Endothelial cell (in vitro differentiated cells): ENCODE measurements at regions not wholly inside any gene's neighbourhood (a gene's known extent, or its start where the extent isn't known, plus 50 kb on each side); places are given as distances from the start of the nearest gene placed in this dataset.

Experiments used
- DNase-seq: peaks from one replicate; pipeline ENCODE4 v3.0.0; 2021; ENCODE audit warnings: low spot score
- H3K27ac Mint-ChIP-seq: one replicate; pipeline ENCODE4 v1.8.0; 2021; ENCODE audit warnings: mixed read lengths, inconsistent platforms; ENCODE audit not compliant: unreplicated experiment
- H3K27me3 Mint-ChIP-seq: one replicate; pipeline ENCODE4 v1.8.0; 2021; ENCODE audit warnings: mild to moderate bottlenecking, moderate library complexity, mixed read lengths, inconsistent platforms; ENCODE audit not compliant: unreplicated experiment
- H3K36me3 Mint-ChIP-seq: one replicate; pipeline ENCODE4 v1.8.0; 2021; ENCODE audit warnings: mild to moderate bottlenecking, low read depth, mixed read lengths, inconsistent platforms; ENCODE audit not compliant: unreplicated experiment
- H3K4me1 Mint-ChIP-seq: one replicate; pipeline ENCODE4 v1.8.0; 2021; ENCODE audit warnings: mild to moderate bottlenecking, mixed read lengths, inconsistent platforms; ENCODE audit not compliant: unreplicated experiment
- H3K4me3 Mint-ChIP-seq: one replicate; pipeline ENCODE4 v1.8.0; 2021; ENCODE audit warnings: mild to moderate bottlenecking, mixed read lengths, inconsistent platforms; ENCODE audit not compliant: unreplicated experiment
- H3K9me3 Mint-ChIP-seq: one replicate; pipeline ENCODE4 v1.8.0; 2021; ENCODE audit warnings: mixed read lengths, inconsistent platforms; ENCODE audit not compliant: unreplicated experiment
- TF ChIP-seq, protein P1 (sequence below): fragments of 200-600 bp; sonication (generic); IDR thresholded peaks from one replicate; pipeline ENCODE4 v1.5.0; 2021; ENCODE audit warnings: antibody characterized with exemption; ENCODE audit not compliant: unreplicated experiment

DNA sequence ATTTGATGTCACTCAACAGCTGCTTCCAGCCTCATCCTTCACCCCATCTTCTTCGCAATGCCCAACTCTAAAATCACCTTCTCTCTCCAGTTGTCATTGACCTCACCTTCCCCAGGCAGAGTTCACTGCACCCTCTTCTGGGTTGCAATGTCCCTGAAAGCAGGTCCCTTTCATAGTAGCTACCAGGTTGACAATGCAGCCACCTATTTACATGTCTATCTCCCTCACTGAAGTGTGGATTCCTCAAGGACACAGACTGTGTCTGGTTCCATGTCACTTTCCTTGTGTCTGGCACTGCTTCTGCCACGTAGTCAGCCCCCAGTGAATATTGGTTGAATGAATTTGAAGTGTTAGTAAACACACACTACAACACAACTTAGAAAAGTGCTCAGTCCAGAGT is 445.5 kb upstream of the WWC1 start:
- TF ChIP-seq, protein P1, sequence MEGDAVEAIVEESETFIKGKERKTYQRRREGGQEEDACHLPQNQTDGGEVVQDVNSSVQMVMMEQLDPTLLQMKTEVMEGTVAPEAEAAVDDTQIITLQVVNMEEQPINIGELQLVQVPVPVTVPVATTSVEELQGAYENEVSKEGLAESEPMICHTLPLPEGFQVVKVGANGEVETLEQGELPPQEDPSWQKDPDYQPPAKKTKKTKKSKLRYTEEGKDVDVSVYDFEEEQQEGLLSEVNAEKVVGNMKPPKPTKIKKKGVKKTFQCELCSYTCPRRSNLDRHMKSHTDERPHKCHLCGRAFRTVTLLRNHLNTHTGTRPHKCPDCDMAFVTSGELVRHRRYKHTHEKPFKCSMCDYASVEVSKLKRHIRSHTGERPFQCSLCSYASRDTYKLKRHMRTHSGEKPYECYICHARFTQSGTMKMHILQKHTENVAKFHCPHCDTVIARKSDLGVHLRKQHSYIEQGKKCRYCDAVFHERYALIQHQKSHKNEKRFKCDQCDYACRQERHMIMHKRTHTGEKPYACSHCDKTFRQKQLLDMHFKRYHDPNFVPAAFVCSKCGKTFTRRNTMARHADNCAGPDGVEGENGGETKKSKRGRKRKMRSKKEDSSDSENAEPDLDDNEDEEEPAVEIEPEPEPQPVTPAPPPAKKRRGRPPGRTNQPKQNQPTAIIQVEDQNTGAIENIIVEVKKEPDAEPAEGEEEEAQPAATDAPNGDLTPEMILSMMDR = no peak

DNA sequence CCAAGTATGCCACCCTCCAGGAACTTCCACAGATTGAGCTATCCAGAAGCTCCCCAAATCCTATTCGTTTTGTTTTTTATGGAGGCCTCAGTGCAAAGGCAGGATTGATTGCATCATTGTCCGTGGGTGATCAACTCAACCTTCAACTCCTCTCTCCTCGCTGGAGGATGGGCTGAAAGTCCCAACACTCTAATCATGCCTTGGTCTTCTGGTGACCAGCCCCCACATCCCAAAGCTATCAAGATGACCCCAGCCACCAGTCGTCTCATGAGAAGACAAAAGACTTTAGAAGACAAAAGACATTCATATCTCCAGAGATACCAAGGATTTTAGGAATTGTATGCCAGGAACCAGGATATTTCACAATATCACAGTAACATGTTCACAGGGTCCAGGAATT is 441.6 kb upstream of the WWC1 start:
- no peak for DNase-seq
- H3K9me3 Mint-ChIP-seq = no peaks in the 10 kb centered on the region
- H3K27me3 Mint-ChIP-seq = no peaks in the 10 kb centered on the region
- H3K36me3 Mint-ChIP-seq = no peaks in the 10 kb centered on the region
- TF ChIP-seq, protein P1 = no peak
- H3K27ac Mint-ChIP-seq = no peak overlapping the region
- H3K4me1 Mint-ChIP-seq = peaks cover 3% of the 10 kb centered on the region
- no peak overlapping the region for H3K4me3 Mint-ChIP-seq

More for the DNA sequence above, 445.5 kb upstream of the WWC1 start:
- DNase-seq = no peak
- no peak overlapping the region for H3K27ac Mint-ChIP-seq
- H3K4me1 Mint-ChIP-seq = peaks cover 3% of the 10 kb centered on the region
- no peaks in the 10 kb centered on the region for H3K9me3 Mint-ChIP-seq
- H3K4me3 Mint-ChIP-seq = no peak overlapping the region
- H3K36me3 Mint-ChIP-seq = no peaks in the 10 kb centered on the region
- H3K27me3 Mint-ChIP-seq = no peaks in the 10 kb centered on the region

DNA sequence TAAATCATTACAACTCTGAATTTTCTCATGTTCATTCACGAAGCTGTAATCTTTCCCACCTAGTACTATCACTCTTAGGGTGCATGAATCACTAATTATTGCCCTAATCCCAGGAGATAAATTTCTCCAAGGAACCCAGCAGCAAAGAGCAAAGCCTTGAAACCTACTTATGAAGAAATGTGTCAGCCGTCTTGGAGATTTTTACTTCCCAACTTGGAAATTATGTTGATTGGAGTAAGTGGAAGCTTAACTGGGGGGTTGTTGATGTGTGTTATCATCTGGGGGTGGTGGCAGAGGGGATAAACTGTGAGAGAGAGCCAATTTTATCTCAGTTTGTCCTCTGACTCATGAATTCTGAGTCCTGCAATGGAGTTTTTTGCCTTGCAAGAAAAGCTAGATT is 440.5 kb upstream of the WWC1 start:
- Mint-ChIP-seq H3K27ac (no peak overlapping the region), H3K36me3 (no peaks in the 10 kb centered on the region)
- DNase-seq = no peak

DNA sequence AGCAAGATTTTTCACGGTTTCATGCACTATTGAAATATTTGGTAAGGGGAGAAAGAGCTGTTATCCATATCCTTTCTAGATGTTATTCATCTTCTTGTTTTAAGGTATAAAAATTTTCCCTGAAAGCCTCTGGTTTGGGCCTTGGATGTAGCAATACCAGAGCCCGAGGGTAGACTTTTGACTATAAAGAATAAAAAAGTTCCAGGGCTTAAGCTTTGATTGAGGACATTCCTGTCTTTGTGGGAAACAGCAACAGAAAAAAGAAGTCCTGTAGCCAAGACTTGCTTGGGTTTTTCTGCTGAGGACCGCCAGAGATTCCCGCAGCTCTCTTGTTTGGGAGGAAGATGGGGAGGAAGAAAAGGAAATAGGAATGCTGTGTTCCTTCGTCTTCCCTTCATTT is 440.0 kb upstream of the WWC1 start:
- TF ChIP-seq, protein P1 = no peak
- Mint-ChIP-seq H3K36me3 (no peaks in the 10 kb centered on the region), H3K4me3 (no peak overlapping the region), H3K27me3 (no peaks in the 10 kb centered on the region), H3K27ac (no peak overlapping the region), H3K4me1 (peaks cover 3% of the 10 kb centered on the region), H3K9me3 (no peaks in the 10 kb centered on the region)
- DNase-seq = no peak

More for the DNA sequence above, 440.5 kb upstream of the WWC1 start:
- Mint-ChIP-seq H3K4me3 (no peak overlapping the region), H3K27me3 (no peaks in the 10 kb centered on the region), H3K9me3 (no peaks in the 10 kb centered on the region), H3K4me1 (peaks cover 3% of the 10 kb centered on the region)
- TF ChIP-seq, protein P1 = no peak

DNA sequence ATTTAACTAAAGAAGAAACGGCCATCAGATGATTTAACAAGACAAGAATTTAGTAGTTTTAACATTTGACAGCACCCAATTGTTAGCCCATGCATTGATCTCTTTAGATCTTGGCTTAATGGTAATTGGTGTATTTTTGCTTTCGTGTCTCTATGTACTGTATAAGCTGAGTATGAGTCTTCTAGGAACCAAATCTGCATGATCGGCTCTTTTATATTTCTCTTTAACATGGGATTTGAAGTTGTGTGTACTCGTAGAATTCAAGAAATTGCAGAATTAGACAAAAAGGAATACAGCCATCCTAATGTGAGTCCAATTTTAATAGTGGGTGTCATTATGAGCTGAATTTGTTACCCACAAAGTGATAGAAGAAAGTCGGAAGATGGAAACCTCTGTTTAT is 438.9 kb upstream of the WWC1 start:
- Mint-ChIP-seq H3K4me3 (no peak overlapping the region), H3K36me3 (no peaks in the 10 kb centered on the region), H3K27ac (no peak overlapping the region), H3K4me1 (peaks cover 3% of the 10 kb centered on the region), H3K27me3 (no peaks in the 10 kb centered on the region), H3K9me3 (no peaks in the 10 kb centered on the region)
- TF ChIP-seq, protein P1 = no peak
- DNase-seq = no peak
